ENCODE measurements at regions not wholly inside any gene's neighbourhood (a gene's known extent, or its start where the extent isn't known, plus 50 kb on each side); places are given as distances from the start of the nearest gene placed in this dataset.

GRCh38 chr6:141726248-141726647, 406.5 kb upstream of the GJE1 start:
- intact Hi-C loops (cut with micrococcal nuclease): no loop called here

GRCh38 chr6:141724731-141725130, 408.0 kb upstream of the GJE1 start:
- TF ChIP-seq CTCF (IDR thresholded peaks at IDR 0.05): no peak
- CTCF ChIA-PET: no interaction called here

More at GRCh38 chr6:141726248-141726647, 406.5 kb upstream of the GJE1 start:
- no peak overlapping the region for H3K4me3 Mint-ChIP-seq
- no peaks in the 10 kb centered on the region for H3K36me3 Mint-ChIP-seq (ENCODE audit: low read depth)
- no peak for DNase-seq
- no peak for TF ChIP-seq CTCF (IDR thresholded peaks at IDR 0.05)
- no peak for ATAC-seq (ENCODE audit: low read depth)
- H3K9me3 Mint-ChIP-seq: no peaks in the 10 kb centered on the region
- ChIA-PET CTCF (no interaction called here), POLR2A (no interaction called here)
- no peaks in the 10 kb centered on the region for H3K4me1 Mint-ChIP-seq
- no peak overlapping the region for H3K27ac Mint-ChIP-seq
- H3K27me3 Mint-ChIP-seq: no peaks in the 10 kb centered on the region

GRCh38 chr6:141719476-141719875, 413.2 kb upstream of the GJE1 start:
- DNase-seq (no peak), ATAC-seq (ENCODE audit: low read depth) (no peak)
- ChIA-PET POLR2A (no interaction called here), CTCF (no interaction called here)
- no peak for TF ChIP-seq CTCF (IDR thresholded peaks at IDR 0.05)
- H3K4me1 Mint-ChIP-seq: no peaks in the 10 kb centered on the region
- H3K27me3 Mint-ChIP-seq: no peaks in the 10 kb centered on the region
- H3K36me3 Mint-ChIP-seq (ENCODE audit: low read depth): no peaks in the 10 kb centered on the region
- no peaks in the 10 kb centered on the region for H3K9me3 Mint-ChIP-seq
- H3K4me3 Mint-ChIP-seq: no peak overlapping the region
- intact Hi-C loops (cut with micrococcal nuclease): no loop called here
- H3K27ac Mint-ChIP-seq: no peak overlapping the region

More at GRCh38 chr6:141724731-141725130, 408.0 kb upstream of the GJE1 start:
- Mint-ChIP-seq H3K36me3 (ENCODE audit: low read depth) (no peaks in the 10 kb centered on the region), H3K9me3 (no peaks in the 10 kb centered on the region), H3K4me3 (no peak overlapping the region), H3K27ac (no peak overlapping the region), H3K27me3 (no peaks in the 10 kb centered on the region), H3K4me1 (no peaks in the 10 kb centered on the region)
- POLR2A ChIA-PET: no interaction called here
- ATAC-seq (ENCODE audit: low read depth) (no peak), DNase-seq (no peak)
- intact Hi-C loops (cut with micrococcal nuclease): no loop called here

- H3K27ac Mint-ChIP-seq: no peak overlapping the region
- no peak overlapping the region for H3K4me3 Mint-ChIP-seq
- H3K36me3 Mint-ChIP-seq (ENCODE audit: low read depth): no peaks in the 10 kb centered on the region
- TF ChIP-seq CTCF (IDR thresholded peaks at IDR 0.05): no peak
- H3K4me1 Mint-ChIP-seq: no peaks in the 10 kb centered on the region
- no peaks in the 10 kb centered on the region for H3K27me3 Mint-ChIP-seq
- ATAC-seq (ENCODE audit: low read depth): no peak
- intact Hi-C loops (cut with micrococcal nuclease): no loop called here
- POLR2A ChIA-PET: no interaction called here
- CTCF ChIA-PET: no interaction called here
- no peak for DNase-seq
- no peaks in the 10 kb centered on the region for H3K9me3 Mint-ChIP-seq
These were observed 427.3 kb upstream of the GJE1 start for GRCh38 chr6:141705431-141705830.

- Mint-ChIP-seq H3K27ac (no peak overlapping the region), H3K27me3 (no peaks in the 10 kb centered on the region), H3K4me3 (no peak overlapping the region), H3K36me3 (ENCODE audit: low read depth) (no peaks in the 10 kb centered on the region), H3K9me3 (no peaks in the 10 kb centered on the region), H3K4me1 (no peaks in the 10 kb centered on the region)
- POLR2A ChIA-PET: no interaction called here
- TF ChIP-seq CTCF (IDR thresholded peaks at IDR 0.05): no peak
- DNase-seq (no peak), ATAC-seq (ENCODE audit: low read depth) (no peak)
- intact Hi-C loops (cut with micrococcal nuclease): no loop called here
- CTCF ChIA-PET: no interaction called here
These were observed 428.6 kb upstream of the GJE1 start for GRCh38 chr6:141704151-141704550.
